ENCODE measurements at regions not wholly inside any gene's neighbourhood (a gene's known extent, or its start where the extent isn't known, plus 50 kb on each side); places are given as distances from the start of the nearest gene placed in this dataset.

DNA sequence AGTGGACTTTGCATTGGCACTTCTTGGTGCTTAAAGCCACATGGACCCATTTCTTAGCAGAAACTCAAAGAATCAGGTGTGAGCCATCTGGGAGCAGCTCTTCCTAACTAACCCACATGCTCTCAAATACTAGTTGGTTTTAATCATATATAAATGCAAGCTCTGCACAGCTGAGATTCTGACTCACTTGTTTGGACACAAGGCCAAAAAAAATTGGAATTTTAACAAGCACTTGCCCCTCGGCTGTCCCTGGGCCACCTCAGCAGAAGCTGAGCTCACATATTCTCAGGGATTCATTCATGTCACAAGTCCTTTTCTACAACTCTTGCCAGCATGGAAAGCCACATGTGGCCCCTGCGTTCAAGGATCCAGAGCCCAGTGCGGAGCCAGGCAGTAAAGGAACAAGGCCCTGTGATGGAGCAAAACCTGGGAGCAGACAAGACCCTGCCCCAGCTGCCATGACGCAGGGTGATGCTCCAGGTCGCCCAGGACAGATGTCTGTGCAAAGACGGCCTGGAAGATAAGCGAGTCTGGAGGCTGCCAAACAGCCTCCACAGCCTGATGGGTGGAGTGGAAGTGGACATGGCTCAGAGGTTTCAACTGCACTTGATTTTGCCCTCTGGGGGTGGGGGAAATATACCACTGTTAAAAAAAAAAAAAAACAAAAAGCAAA is 266.5 kb downstream of the EIPR1 start:
- TF ChIP-seq, protein P1, sequence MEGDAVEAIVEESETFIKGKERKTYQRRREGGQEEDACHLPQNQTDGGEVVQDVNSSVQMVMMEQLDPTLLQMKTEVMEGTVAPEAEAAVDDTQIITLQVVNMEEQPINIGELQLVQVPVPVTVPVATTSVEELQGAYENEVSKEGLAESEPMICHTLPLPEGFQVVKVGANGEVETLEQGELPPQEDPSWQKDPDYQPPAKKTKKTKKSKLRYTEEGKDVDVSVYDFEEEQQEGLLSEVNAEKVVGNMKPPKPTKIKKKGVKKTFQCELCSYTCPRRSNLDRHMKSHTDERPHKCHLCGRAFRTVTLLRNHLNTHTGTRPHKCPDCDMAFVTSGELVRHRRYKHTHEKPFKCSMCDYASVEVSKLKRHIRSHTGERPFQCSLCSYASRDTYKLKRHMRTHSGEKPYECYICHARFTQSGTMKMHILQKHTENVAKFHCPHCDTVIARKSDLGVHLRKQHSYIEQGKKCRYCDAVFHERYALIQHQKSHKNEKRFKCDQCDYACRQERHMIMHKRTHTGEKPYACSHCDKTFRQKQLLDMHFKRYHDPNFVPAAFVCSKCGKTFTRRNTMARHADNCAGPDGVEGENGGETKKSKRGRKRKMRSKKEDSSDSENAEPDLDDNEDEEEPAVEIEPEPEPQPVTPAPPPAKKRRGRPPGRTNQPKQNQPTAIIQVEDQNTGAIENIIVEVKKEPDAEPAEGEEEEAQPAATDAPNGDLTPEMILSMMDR (IDR thresholded peaks at IDR 0.05): no peak
- no peak for TF ChIP-seq POLR2A (IDR thresholded peaks at IDR 0.05)

Data from lower leg skin (tissue), 3 donors.